A673 (cell line): ENCODE measurements at regions not wholly inside any gene's neighbourhood (a gene's known extent, or its start where the extent isn't known, plus 50 kb on each side); places are given as distances from the start of the nearest gene placed in this dataset.

Experiments
- BruUV-seq: library from RNA; stranded (reverse); fragments of 400-500 nt; replicated peaks from 2 replicates; lab custom pipeline; 2021; lab: Mats Ljungman, UMichigan
- CTCF ChIA-PET: fragments of 300-600 bp; sonication (Branson Sonifier 250); formaldehyde crosslinking; loops from one replicate; lab custom pipeline; 2022; ENCODE audit warnings: antibody characterized with exemption; lab: Charles Lee
- POLR2A ChIA-PET: fragments of 300-600 bp; sonication (Branson Sonifier 250); formaldehyde crosslinking; loops from one replicate; lab custom pipeline; 2022; ENCODE audit warnings: antibody characterized with exemption; ENCODE audit not compliant: low non-redundant PET; lab: Charles Lee
- DNase-seq: peaks from one replicate; pipeline ENCODE4 v3.0.0-alpha.2; 2015; ENCODE audit warnings: low spot score
- H3K27ac ChIP-seq: fragments of 200-600 bp; sonication (generic); 2 replicates; pipeline ENCODE4 v1.5.1; 2016; ENCODE audit warnings: mixed run types, low read depth, mild to moderate bottlenecking, mixed read lengths, antibody characterized with exemption, low read length; ENCODE audit not compliant: poor library complexity, severe bottlenecking
- H3K27me3 ChIP-seq: fragments of 200-600 bp; sonication (generic); replicated peaks from 2 replicates; pipeline ENCODE4 v1.6.1; 2017; ENCODE audit warnings: mixed run types, low read depth, mild to moderate bottlenecking, mixed read lengths, antibody characterized with exemption, low read length; ENCODE audit not compliant: insufficient read depth, poor library complexity
- H3K36me3 ChIP-seq: fragments of 200-600 bp; sonication (generic); 2 replicates; pipeline ENCODE4 v1.6.1; 2016; ENCODE audit warnings: mixed run types, mild to moderate bottlenecking, mixed read lengths, antibody characterized with exemption, low read length; ENCODE audit not compliant: insufficient read depth, poor library complexity, severe bottlenecking
- H3K4me1 ChIP-seq: fragments of 200-600 bp; sonication (generic); 2 replicates; pipeline ENCODE4 v1.6.1; 2017; ENCODE audit warnings: mixed run types, mild to moderate bottlenecking, mixed read lengths, antibody characterized with exemption, low read length; ENCODE audit not compliant: insufficient read depth, poor library complexity, severe bottlenecking
- H3K4me3 ChIP-seq: fragments of 200-600 bp; sonication (generic); 2 replicates; pipeline ENCODE4 v1.5.1; 2016; ENCODE audit warnings: low read depth, mixed run types, mild to moderate bottlenecking, mixed read lengths, low read length; ENCODE audit not compliant: poor library complexity, severe bottlenecking
- H3K9me3 ChIP-seq: fragments of 200-600 bp; sonication (generic); 2 replicates; pipeline ENCODE4 v1.6.1; 2016; ENCODE audit warnings: mixed run types, low read depth, mild to moderate bottlenecking, mixed read lengths, antibody characterized with exemption, low read length; ENCODE audit not compliant: poor library complexity, severe bottlenecking
- EZH2 ChIP-seq: fragments of 200-600 bp; sonication (generic); IDR thresholded peaks from 2 replicates; pipeline ENCODE4 v1.6.1; 2017; ENCODE audit warnings: borderline replicate concordance, low read depth, mild to moderate bottlenecking, mixed read lengths, antibody characterized with exemption, low read length; ENCODE audit not compliant: poor library complexity, severe bottlenecking
- intact Hi-C: fragments of 100-400 bp; cut with micrococcal nuclease; formaldehyde crosslinking; loops from one replicate; pipeline ENCODE4 v1.10.0; 2022; ENCODE audit not compliant: unreplicated experiment
- TF ChIP-seq, protein P1 (sequence below): fragments of 300-800, 200-600 bp; sonication (generic); conservative IDR thresholded peaks from 2 replicates; pipeline ENCODE4 v1.5.1; 2017; ENCODE audit warnings: low read depth, mild to moderate bottlenecking, antibody characterized with exemption, low read length, moderate library complexity, mixed read lengths

DNA sequence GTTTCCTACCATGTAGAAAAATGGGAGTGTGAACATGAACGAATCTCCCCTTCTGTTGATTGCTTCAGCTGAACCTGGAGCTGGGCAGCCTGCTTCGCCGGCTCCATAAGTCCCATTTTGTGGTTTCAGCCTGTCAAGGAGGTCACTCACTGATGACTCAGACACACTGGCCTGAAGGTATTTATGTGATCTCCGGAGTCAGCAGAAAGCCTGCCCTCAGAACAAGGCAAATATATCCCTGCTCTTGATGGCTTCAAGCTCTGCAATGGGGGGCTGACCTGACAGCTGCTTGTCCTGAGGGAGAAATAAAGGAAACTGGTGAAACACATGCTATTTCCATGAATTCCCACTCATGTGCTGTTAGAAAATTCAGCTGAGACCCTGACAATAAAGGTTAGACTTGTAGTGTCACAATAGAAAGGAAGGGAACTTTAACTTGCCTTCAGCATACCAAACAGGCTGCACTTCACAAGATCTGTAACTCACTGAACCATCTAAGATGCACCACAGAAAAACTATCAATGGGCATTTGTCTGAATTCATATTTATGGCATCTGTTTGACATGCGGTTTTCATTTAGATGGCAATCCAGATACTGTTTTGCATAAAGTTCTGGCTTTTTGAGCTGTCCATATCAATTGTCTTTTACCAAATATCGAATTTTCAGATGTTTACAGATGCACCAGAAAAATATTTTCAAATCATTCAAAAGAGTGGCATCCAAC lies 282.0 kb upstream of the VEPH1 start:
- DNase-seq, result no peak
- H3K9me3 ChIP-seq, result no peaks in the 10 kb centered on the region
- TF ChIP-seq, protein P1, sequence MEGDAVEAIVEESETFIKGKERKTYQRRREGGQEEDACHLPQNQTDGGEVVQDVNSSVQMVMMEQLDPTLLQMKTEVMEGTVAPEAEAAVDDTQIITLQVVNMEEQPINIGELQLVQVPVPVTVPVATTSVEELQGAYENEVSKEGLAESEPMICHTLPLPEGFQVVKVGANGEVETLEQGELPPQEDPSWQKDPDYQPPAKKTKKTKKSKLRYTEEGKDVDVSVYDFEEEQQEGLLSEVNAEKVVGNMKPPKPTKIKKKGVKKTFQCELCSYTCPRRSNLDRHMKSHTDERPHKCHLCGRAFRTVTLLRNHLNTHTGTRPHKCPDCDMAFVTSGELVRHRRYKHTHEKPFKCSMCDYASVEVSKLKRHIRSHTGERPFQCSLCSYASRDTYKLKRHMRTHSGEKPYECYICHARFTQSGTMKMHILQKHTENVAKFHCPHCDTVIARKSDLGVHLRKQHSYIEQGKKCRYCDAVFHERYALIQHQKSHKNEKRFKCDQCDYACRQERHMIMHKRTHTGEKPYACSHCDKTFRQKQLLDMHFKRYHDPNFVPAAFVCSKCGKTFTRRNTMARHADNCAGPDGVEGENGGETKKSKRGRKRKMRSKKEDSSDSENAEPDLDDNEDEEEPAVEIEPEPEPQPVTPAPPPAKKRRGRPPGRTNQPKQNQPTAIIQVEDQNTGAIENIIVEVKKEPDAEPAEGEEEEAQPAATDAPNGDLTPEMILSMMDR, result no peak
- no peak for TF ChIP-seq EZH2
- H3K27me3 ChIP-seq, result no peaks in the 10 kb centered on the region
- ChIA-PET POLR2A (no interaction called here), CTCF (no interaction called here)
- H3K36me3 ChIP-seq, result no peaks in the 10 kb centered on the region
- intact Hi-C loops, result no loop called here
- no peak overlapping the region for H3K4me3 ChIP-seq
- no TSS peak for BruUV-seq
- H3K4me1 ChIP-seq, result no peaks in the 10 kb centered on the region
- H3K27ac ChIP-seq, result no peak overlapping the region

DNA sequence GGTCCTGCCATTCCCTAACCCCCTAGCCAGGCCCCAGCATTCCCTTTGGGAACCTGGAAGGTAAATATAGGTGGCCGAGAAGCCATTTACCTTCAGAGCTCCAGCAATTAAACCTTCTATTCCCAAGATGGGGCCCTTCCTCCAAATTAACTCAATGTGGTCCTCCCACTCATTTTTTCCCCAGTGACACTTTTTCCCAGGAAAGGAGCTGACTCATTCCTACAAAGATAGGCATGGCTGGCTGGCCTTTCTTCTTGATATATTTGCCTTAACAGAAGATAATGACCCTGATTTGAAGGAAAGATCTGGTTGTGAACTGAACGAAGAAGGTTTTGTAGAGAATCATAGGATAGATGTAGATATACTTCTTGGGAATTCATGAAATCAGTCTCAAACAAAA lies 279.0 kb upstream of the VEPH1 start:
- H3K27ac ChIP-seq, result no peak overlapping the region
- no peak for DNase-seq
- no TSS peak for BruUV-seq
- CTCF ChIA-PET, result no interaction called here
- TF ChIP-seq, protein P1, result no peak
- no peak for TF ChIP-seq EZH2
- POLR2A ChIA-PET, result interaction anchor here (0.6 kb wide), 1 partner anchor 132 kb away, joined by 3 read pairs; no protein-coding TSS in a partner anchor
- H3K27me3 ChIP-seq, result no peaks in the 10 kb centered on the region
- intact Hi-C loops, result no loop called here
- H3K4me1 ChIP-seq, result no peaks in the 10 kb centered on the region
- no peak overlapping the region for H3K4me3 ChIP-seq
- H3K9me3 ChIP-seq, result no peaks in the 10 kb centered on the region
- no peaks in the 10 kb centered on the region for H3K36me3 ChIP-seq

DNA sequence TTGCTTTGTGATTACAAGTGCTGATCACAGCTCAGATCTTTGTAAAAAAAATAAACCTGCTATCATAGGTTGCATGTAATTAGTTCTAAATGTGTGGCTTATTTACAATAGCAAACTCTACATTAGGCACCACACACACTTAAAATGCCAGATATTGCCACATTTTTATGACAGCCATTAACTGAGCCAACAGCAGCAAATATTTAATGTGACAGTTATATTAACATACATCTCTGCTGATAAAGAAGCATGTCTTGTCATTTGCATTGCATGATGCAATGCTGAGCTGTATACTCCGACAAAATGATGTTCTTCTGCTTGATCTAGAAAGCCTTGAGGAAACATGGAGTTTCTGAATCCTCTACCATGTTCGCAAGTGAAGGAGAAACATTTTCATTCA lies 273.6 kb upstream of the VEPH1 start:
- Histone ChIP-seq H3K27me3 (no peaks in the 10 kb centered on the region), H3K4me3 (no peak overlapping the region), H3K27ac (no peak overlapping the region), H3K4me1 (no peaks in the 10 kb centered on the region), H3K36me3 (no peaks in the 10 kb centered on the region), H3K9me3 (no peaks in the 10 kb centered on the region)
- intact Hi-C loops, result no loop called here
- no peak for DNase-seq
- BruUV-seq, result no TSS peak
- POLR2A ChIA-PET, result no interaction called here
- TF ChIP-seq, protein P1, result no peak
- no peak for TF ChIP-seq EZH2
- CTCF ChIA-PET, result no interaction called here
